SK-N-SH (cell line): ENCODE measurements at regions not wholly inside any gene's neighbourhood (a gene's known extent, or its start where the extent isn't known, plus 50 kb on each side); places are given as distances from the start of the nearest gene placed in this dataset.

ENCODE experiments used
- CTCF ChIA-PET: fragments of 300-600, 350-600 bp; formaldehyde crosslinking; extraction: SDS; loops from one replicate; lab custom pipeline; 2021; lab: Yijun Ruan, JAX
- POLR2A ChIA-PET: fragments of 350-600 bp; sonication (Branson Sonifier 250); formaldehyde crosslinking; extraction: SDS; loops from one replicate; lab custom pipeline; 2020; ENCODE audit warnings: antibody characterized with exemption, inconsistent platforms; lab: Yijun Ruan, JAX
- DNase-seq: peaks from one replicate; pipeline ENCODE4 v3.0.0; 2012
- H2AFZ ChIP-seq: fragments of 200-600 bp; sonication (generic); 2 replicates; pipeline ENCODE4 v1.8.1; 2016; ENCODE audit warnings: antibody characterized with exemption, mild to moderate bottlenecking, low read depth
- H3F3A ChIP-seq: fragments of 200-600 bp; sonication (generic); replicated peaks from 2 replicates; pipeline ENCODE3; 2016; ENCODE audit warnings: antibody characterized with exemption, mild to moderate bottlenecking; ENCODE audit not compliant: insufficient read depth
- H3K27ac ChIP-seq, 2 experiments: fragments of 200-500 bp in 1 of 2; fragments of 200-600 bp in 1 of 2; sonication (Bioruptor generic) in 1 of 2; sonication (generic), shearing (Covaris generic) in 1 of 2; 2 replicates each; pipeline versions ENCODE4 v1.5.1 to v1.6.1; 2014 to 2016; ENCODE audit warnings: low read depth in 2 of 2, inconsistent platforms in 1 of 2, low read length in 1 of 2, mild to moderate bottlenecking in 1 of 2, mixed read lengths in 1 of 2
- H3K27me3 ChIP-seq: fragments of 200-600 bp; sonication (generic), shearing (Covaris generic); 2 replicates; pipeline ENCODE4 v1.6.1; 2016; ENCODE audit warnings: mixed run types; ENCODE audit not compliant: insufficient read depth
- H3K36me3 ChIP-seq, 2 experiments: fragments of 200-500 bp in 1 of 2; fragments of 200-600 bp in 1 of 2; sonication (Bioruptor generic) in 1 of 2; sonication (generic) in 1 of 2; replicated peaks in 1 of 2; 2 replicates each; pipeline versions ENCODE3 to v1.5.1; 2014 to 2016; ENCODE audit warnings: low read length in 1 of 2, mild to moderate bottlenecking in 1 of 2; ENCODE audit not compliant: insufficient read depth in 2 of 2, control insufficient read depth in 1 of 2
- H3K4me1 ChIP-seq, 2 experiments: fragments of 200-500 bp in 1 of 2; fragments of 200-600 bp in 1 of 2; sonication (Bioruptor generic) in 1 of 2; sonication (generic), shearing (Covaris generic) in 1 of 2; 2 replicates each; pipeline versions ENCODE4 v1.5.1 to v1.6.1; 2014 to 2016; ENCODE audit warnings: low read depth in 1 of 2, low read length in 1 of 2, mixed run types in 1 of 2; ENCODE audit not compliant: insufficient read depth in 2 of 2, control insufficient read depth in 1 of 2
- H3K4me2 ChIP-seq: fragments of 200-600 bp; sonication (generic), shearing (Covaris generic); 2 replicates; pipeline ENCODE4 v1.6.1; 2017; ENCODE audit warnings: mixed run types
- H3K4me3 ChIP-seq, 2 experiments: fragments of 200-500 bp in 1 of 2; fragments of 200-600 bp in 1 of 2; sonication (Bioruptor generic) in 1 of 2; sonication (generic), shearing (Covaris generic) in 1 of 2; 2 replicates each; pipeline versions ENCODE4 v1.5.1 to v1.8.1; 2014 to 2016; ENCODE audit warnings: low read depth in 2 of 2, inconsistent platforms in 1 of 2, low read length in 1 of 2, mild to moderate bottlenecking in 1 of 2, mixed read lengths in 1 of 2, moderate library complexity in 1 of 2
- H3K79me2 ChIP-seq: fragments of 200-600 bp; sonication (generic); 2 replicates; pipeline ENCODE4 v1.8.1; 2017; ENCODE audit warnings: mild to moderate bottlenecking; ENCODE audit not compliant: insufficient read depth
- H3K9ac ChIP-seq: fragments of 200-600 bp; sonication (generic); 2 replicates; pipeline ENCODE4 v1.6.1; 2017; ENCODE audit warnings: mixed run types
- H3K9me2 ChIP-seq: fragments of 200-600 bp; sonication (generic); 2 replicates; pipeline ENCODE4 v1.6.1; 2017; ENCODE audit warnings: mixed run types
- H3K9me3 ChIP-seq: fragments of 200-600 bp; sonication (generic); 2 replicates; pipeline ENCODE4 v1.6.1; 2017; ENCODE audit warnings: mixed run types, mild to moderate bottlenecking, moderate library complexity
- H4K20me1 ChIP-seq: fragments of 200-600 bp; sonication (generic); 2 replicates; pipeline ENCODE4 v1.6.1; 2017; ENCODE audit warnings: mild to moderate bottlenecking, mixed run types; ENCODE audit not compliant: insufficient read depth
- ELF1 ChIP-seq: IDR thresholded peaks from 2 replicates; pipeline ENCODE4 v1.4.0; 2012
- EP300 ChIP-seq, 2 experiments: IDR thresholded peaks; 2 replicates each; pipeline versions ENCODE4 v1.4.0 to v1.6.1; 2012; ENCODE audit warnings: borderline replicate concordance in 1 of 2, low read depth in 1 of 2, low read length in 1 of 2
- FOXJ3 ChIP-seq: sonication (generic); formaldehyde crosslinking; IDR thresholded peaks from 2 replicates; pipeline ENCODE4 v1.5.1; 2020; ENCODE audit warnings: mild to moderate bottlenecking, missing genetic modification reagents
- FOXM1 ChIP-seq: IDR thresholded peaks from 2 replicates; pipeline ENCODE4 v1.4.0; 2012; ENCODE audit warnings: low read depth, mild to moderate bottlenecking
- GABPA ChIP-seq: IDR thresholded peaks from 2 replicates; pipeline ENCODE4 v1.4.0; 2012; ENCODE audit warnings: low read depth, mild to moderate bottlenecking
- GATA2 ChIP-seq: sonication (generic); formaldehyde crosslinking; IDR thresholded peaks from 2 replicates; pipeline ENCODE4 v1.5.0; 2020; ENCODE audit warnings: mild to moderate bottlenecking, missing genetic modification reagents
- MXI1 ChIP-seq: IDR thresholded peaks from 2 replicates; pipeline ENCODE4 v1.6.1; 2012; ENCODE audit warnings: mild to moderate bottlenecking, low read depth, low read length, improper control_type of control experiment
- NFIC ChIP-seq: IDR thresholded peaks from 2 replicates; pipeline ENCODE4 v1.4.0; 2012; ENCODE audit warnings: borderline replicate concordance
- NRF1 ChIP-seq: IDR thresholded peaks from 2 replicates; pipeline ENCODE4 v1.6.1; 2012; ENCODE audit warnings: low read depth, mild to moderate bottlenecking, low read length
- POLR2AphosphoS5 ChIP-seq: IDR thresholded peaks from 2 replicates; pipeline ENCODE4 v1.6.1; 2012; ENCODE audit warnings: low read depth, low read length
- RAD21 ChIP-seq: IDR thresholded peaks from 2 replicates; pipeline ENCODE4 v1.6.1; 2012; ENCODE audit warnings: mild to moderate bottlenecking, low read length
- RXRA ChIP-seq: IDR thresholded peaks from 2 replicates; pipeline ENCODE4 v1.4.0; 2012; ENCODE audit warnings: low read depth, mild to moderate bottlenecking, borderline replicate concordance
- SIN3A ChIP-seq: IDR thresholded peaks from 2 replicates; pipeline ENCODE4 v1.6.1; 2012; ENCODE audit warnings: low read depth, mild to moderate bottlenecking, low read length, moderate library complexity, borderline replicate concordance
- TCF12 ChIP-seq: IDR thresholded peaks from 2 replicates; pipeline ENCODE4 v1.4.0; 2012
- YY1 ChIP-seq: IDR thresholded peaks from 2 replicates; pipeline ENCODE4 v1.4.0; 2012; ENCODE audit warnings: low read depth, mild to moderate bottlenecking
- WGBS: methylation state at CpG from one replicate; pipeline ENCODE4 v1.1.6; 2017; ENCODE audit warnings: low lambda C conversion rate; 5-methylcytosine and 5-hydroxymethylcytosine counted together
- TF ChIP-seq, protein P1 (sequence below): IDR thresholded peaks from 2 replicates; pipeline ENCODE4 v1.4.0; 2012; ENCODE audit warnings: low read depth, borderline replicate concordance
- TF ChIP-seq, protein P2 (sequence below): fragments of 150-350 bp; IDR thresholded peaks from 2 replicates; pipeline ENCODE4 v1.6.1; 2017; ENCODE audit warnings: antibody characterized with exemption, low read length, low read depth, borderline replicate concordance
- TF ChIP-seq, protein P3 (sequence below): fragments of 150-350 bp; IDR thresholded peaks from 2 replicates; pipeline ENCODE4 v1.6.1; 2016; ENCODE audit warnings: mild to moderate bottlenecking, low read depth, low read length
- TF ChIP-seq, protein P4 (sequence below): IDR thresholded peaks from 2 replicates; pipeline ENCODE4 v1.4.0; 2012; ENCODE audit warnings: low read depth

DNA sequence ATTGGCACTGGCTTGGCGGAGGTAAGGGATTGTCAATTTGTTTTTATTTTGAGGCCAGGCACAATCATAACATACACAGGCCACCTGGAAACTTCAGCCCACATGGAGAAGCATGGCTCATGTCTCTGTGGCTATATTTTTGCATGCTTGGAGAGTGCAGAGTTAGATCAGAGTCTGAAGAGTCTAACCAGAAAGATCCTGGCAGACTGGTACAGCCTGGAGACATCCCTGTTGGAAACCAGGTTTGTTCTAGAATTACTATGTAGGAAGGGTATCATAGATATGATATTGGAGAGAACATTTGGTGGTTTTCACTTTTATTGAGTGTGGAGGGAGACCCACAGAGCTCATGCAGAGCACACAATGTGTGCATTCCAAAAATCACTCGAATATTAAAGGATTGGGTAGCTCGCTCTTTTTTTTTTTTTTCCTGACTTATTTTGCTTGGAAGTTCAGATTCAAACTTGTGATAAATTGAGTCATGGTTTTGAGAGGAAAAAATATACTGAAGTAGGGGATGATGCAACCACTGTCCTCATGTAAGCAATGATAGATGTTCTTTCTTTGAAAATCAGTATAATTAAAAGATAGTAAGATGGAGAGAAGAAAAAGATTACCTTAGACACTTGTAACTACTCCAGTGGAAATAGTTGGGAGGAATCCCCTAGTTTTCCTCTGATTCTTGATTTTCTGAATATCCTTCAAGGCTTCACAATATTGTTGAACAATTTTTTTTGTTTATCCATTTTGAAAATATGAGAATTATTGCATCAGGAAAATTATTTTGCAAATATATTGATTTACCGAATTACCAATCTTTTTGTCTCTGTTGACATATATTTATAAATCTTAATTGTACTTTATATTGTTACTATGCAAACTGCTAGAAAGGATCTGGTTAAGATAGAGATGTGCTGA lies 185.7 kb upstream of the ZEB2 start:
- Histone ChIP-seq H3K36me3 (no peaks in the 10 kb centered on the region), H3K4me2 (no peak overlapping the region), H3K4me1 (no peaks in the 10 kb centered on the region), H3K9me3 (no peaks in the 10 kb centered on the region), H3K79me2 (no peaks in the 10 kb centered on the region), H4K20me1 (no peaks in the 10 kb centered on the region), H2AFZ (no peak overlapping the region; the same call in 1 of the 2 replicates), H3F3A (no peaks in the 10 kb centered on the region), H3K9me2 (no peaks in the 10 kb centered on the region), H3K27ac (no peak overlapping the region; a peak in 1 of 4 replicates), H3K27me3 (no peaks in the 10 kb centered on the region), H3K9ac (no peak overlapping the region), H3K4me3 (no peak overlapping the region)
- 85% methylated on average over 4 of the region's 4 CpGs for WGBS
- no peak for DNase-seq
- ChIA-PET POLR2A (no interaction called here), CTCF (no interaction called here)
- TF ChIP-seq GATA2 (CRISPR knock-in tag) (no peak), RAD21 (no peak), NFIC (no peak)

DNA sequence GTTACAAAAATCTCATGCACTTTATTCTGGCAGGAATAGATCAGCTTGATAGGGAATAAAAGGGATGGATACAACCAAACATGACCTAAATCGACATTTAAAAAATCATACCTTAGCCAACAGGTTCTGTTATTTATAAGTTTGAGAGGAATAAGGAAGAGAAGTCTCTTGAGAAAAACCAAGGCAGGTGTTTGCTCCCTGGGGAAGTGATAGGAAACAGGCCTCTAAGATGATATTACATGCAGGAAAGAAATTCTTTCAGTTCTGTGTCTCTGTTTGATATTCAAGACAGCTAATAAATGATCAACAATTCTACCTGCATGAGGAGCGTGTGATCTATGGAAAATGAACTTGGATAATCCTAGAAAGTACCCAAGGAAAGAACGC lies 184.8 kb upstream of the ZEB2 start:
- WGBS: 95% methylated on average over 3 of the region's 3 CpGs
- POLR2A ChIA-PET: no interaction called here
- CTCF ChIA-PET: no interaction called here

More for the DNA sequence above, 184.8 kb upstream of the ZEB2 start:
- no peak for DNase-seq
- Histone ChIP-seq H2AFZ (no peak overlapping the region), H3K79me2 (no peaks in the 10 kb centered on the region), H4K20me1 (no peaks in the 10 kb centered on the region), H3K4me2 (no peak overlapping the region), H3F3A (no peaks in the 10 kb centered on the region), H3K27ac (no peak overlapping the region), H3K27me3 (no peaks in the 10 kb centered on the region), H3K4me1 (no peaks in the 10 kb centered on the region), H3K36me3 (no peaks in the 10 kb centered on the region), H3K9me3 (no peaks in the 10 kb centered on the region), H3K9ac (no peak overlapping the region), H3K9me2 (no peaks in the 10 kb centered on the region), H3K4me3 (no peak overlapping the region)
- no peak for TF ChIP-seq RAD21
- no peak for TF ChIP-seq SIN3A
- no peak for TF ChIP-seq POLR2AphosphoS5
- TF ChIP-seq, protein P1, sequence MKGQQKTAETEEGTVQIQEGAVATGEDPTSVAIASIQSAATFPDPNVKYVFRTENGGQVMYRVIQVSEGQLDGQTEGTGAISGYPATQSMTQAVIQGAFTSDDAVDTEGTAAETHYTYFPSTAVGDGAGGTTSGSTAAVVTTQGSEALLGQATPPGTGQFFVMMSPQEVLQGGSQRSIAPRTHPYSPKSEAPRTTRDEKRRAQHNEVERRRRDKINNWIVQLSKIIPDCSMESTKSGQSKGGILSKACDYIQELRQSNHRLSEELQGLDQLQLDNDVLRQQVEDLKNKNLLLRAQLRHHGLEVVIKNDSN: no peak
- TF ChIP-seq FOXM1: no peak
- TF ChIP-seq ELF1: no peak
- no peak for TF ChIP-seq GATA2 (CRISPR knock-in tag)
- TF ChIP-seq, protein P2, sequence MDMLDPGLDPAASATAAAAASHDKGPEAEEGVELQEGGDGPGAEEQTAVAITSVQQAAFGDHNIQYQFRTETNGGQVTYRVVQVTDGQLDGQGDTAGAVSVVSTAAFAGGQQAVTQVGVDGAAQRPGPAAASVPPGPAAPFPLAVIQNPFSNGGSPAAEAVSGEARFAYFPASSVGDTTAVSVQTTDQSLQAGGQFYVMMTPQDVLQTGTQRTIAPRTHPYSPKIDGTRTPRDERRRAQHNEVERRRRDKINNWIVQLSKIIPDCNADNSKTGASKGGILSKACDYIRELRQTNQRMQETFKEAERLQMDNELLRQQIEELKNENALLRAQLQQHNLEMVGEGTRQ: no peak
- no peak for TF ChIP-seq YY1
- TF ChIP-seq RXRA: no peak
- no peak for TF ChIP-seq EP300 (IDR thresholded peaks at IDR 0.05; ENCODE audit: borderline replicate concordance in 1 of 2, low read depth in 1 of 2, low read length in 1 of 2)
- no peak for TF ChIP-seq TCF12
- TF ChIP-seq GABPA: no peak
- TF ChIP-seq MXI1: no peak
- no peak for TF ChIP-seq FOXJ3 (CRISPR knock-in tag)
- TF ChIP-seq, protein P3, sequence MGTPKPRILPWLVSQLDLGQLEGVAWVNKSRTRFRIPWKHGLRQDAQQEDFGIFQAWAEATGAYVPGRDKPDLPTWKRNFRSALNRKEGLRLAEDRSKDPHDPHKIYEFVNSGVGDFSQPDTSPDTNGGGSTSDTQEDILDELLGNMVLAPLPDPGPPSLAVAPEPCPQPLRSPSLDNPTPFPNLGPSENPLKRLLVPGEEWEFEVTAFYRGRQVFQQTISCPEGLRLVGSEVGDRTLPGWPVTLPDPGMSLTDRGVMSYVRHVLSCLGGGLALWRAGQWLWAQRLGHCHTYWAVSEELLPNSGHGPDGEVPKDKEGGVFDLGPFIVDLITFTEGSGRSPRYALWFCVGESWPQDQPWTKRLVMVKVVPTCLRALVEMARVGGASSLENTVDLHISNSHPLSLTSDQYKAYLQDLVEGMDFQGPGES: no peak
- TF ChIP-seq, protein P4, sequence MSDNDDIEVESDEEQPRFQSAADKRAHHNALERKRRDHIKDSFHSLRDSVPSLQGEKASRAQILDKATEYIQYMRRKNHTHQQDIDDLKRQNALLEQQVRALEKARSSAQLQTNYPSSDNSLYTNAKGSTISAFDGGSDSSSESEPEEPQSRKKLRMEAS: no peak
- no peak for TF ChIP-seq NRF1
